T-helper 17 cell (primary cell): ENCODE measurements at regions not wholly inside any gene's neighbourhood (a gene's known extent, or its start where the extent isn't known, plus 50 kb on each side); places are given as distances from the start of the nearest gene placed in this dataset.

Experiments
- ATAC-seq: fragments of 150-1000 bp; cut with Tn5 transposase; 2 replicates; pipeline ENCODE4 v1.10.0; 2021; ENCODE audit warnings: mild to moderate bottlenecking, moderate library complexity
- DNase-seq, 3 donors: peaks; one replicate each; pipeline versions ENCODE4 v3.0.0 to v3.0.0-alpha.2; 2020 to 2021
- H3K9me3 ChIP-seq: one replicate; pipeline ENCODE4 v1.7.0; 2013; ENCODE audit warnings: low read length, mild to moderate bottlenecking; ENCODE audit not compliant: control insufficient read depth, poor library complexity, severe bottlenecking
- H3K27ac Mint-ChIP-seq: one replicate; pipeline ENCODE4 v1.8.0; 2022; ENCODE audit warnings: mild to moderate bottlenecking, moderate library complexity, mixed read lengths
- H3K27me3 Mint-ChIP-seq: one replicate; pipeline ENCODE4 v1.8.0; 2022; ENCODE audit warnings: mixed read lengths
- H3K36me3 Mint-ChIP-seq: one replicate; pipeline ENCODE4 v1.8.0; 2022; ENCODE audit warnings: low read depth, mixed read lengths
- H3K4me1 Mint-ChIP-seq: one replicate; pipeline ENCODE4 v1.8.0; 2022; ENCODE audit warnings: mild to moderate bottlenecking, mixed read lengths
- H3K4me3 Mint-ChIP-seq: one replicate; pipeline ENCODE4 v1.8.0; 2022; ENCODE audit warnings: mild to moderate bottlenecking, moderate library complexity, mixed read lengths

DNA sequence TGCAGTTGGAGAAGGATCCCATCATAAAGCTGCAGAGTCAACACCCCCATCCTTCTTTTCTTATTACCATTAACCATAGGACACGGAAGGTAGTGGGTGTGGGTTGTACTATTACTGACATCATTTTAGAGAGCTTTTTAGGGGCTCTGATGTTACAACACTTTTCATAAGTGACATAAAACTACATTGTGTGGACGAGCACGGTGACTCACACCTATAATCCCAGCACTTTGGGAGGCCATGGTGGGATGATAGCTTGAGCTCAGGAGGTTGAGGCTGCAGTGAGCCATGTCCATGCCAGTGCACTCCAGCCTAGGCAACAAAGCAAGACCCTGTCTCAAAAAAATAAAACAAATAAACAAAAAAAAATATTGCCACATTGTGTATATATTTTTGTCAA, 167.1 kb downstream of the DUSP6 start:
- DNase-seq (no peak), ATAC-seq (no peak)
- Mint-ChIP-seq H3K27me3 (no peaks in the 10 kb centered on the region), H3K27ac (no peak overlapping the region), H3K4me3 (no peak overlapping the region), H3K4me1 (peaks cover 9% of the 10 kb centered on the region), H3K36me3 (no peaks in the 10 kb centered on the region)
- H3K9me3 ChIP-seq: no peaks in the 10 kb centered on the region

DNA sequence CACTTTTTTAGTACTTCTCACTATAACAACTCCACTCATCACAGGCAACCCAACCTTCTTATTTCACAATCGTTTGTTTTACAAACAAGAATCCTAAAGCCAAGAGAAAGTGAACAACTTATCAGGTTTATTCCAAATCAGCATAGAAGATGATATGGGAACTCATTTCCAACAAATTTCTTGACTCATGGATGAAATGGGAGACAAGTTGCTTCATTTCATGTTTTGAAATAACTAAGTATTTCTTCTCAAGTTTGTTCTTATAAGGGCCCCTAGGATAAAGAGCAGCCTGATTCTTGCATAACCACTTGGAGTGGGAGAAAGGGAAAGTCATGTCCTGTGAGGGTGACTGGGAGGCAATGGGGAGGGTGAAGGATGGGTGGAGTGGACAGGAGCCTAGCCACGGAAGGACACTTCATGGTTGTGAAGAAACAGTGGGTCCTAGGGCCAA, 168.3 kb downstream of the DUSP6 start:
- no peak for ATAC-seq
- DNase-seq: no peak
- no peaks in the 10 kb centered on the region for H3K27me3 Mint-ChIP-seq
- H3K27ac Mint-ChIP-seq: no peak overlapping the region
- H3K9me3 ChIP-seq: no peaks in the 10 kb centered on the region
- no peak overlapping the region for H3K4me3 Mint-ChIP-seq
- H3K36me3 Mint-ChIP-seq: no peaks in the 10 kb centered on the region
- peaks cover 11% of the 10 kb centered on the region for H3K4me1 Mint-ChIP-seq

DNA sequence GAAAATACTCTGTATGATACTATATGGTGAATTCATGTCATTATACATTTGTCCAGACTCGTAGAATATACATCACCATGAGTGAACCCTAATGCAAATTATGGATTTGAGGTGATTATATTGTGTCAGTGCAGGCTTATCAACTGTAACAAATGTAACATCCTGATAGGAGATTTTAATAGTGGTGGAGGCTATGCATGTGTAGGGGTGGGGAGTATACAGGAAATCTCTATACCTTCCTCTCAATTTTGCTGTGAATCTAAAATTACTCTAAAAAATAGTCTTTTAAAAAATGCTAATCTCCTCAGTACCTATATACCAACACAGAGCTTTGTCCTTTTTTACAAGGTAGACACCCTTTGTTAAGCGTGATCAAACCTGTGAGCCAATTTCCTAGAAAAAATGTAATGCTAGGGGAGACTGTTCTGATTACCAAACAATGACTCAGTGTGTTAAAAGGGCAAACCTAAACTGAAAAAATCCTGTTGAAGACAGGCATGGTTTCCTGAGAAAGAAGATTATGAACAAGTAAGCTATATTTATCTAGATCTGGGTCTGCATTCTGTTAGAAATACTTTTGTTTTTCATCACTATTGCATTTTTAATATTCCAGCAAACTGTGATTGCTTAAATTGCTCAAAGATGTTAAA, 170.9 kb downstream of the DUSP6 start:
- Mint-ChIP-seq H3K27me3 (peaks cover 9% of the 10 kb centered on the region), H3K4me3 (no peak overlapping the region), H3K36me3 (no peaks in the 10 kb centered on the region), H3K27ac (no peak overlapping the region), H3K4me1 (peaks cover 11% of the 10 kb centered on the region)
- ATAC-seq (no peak), DNase-seq (no peak)
- no peaks in the 10 kb centered on the region for H3K9me3 ChIP-seq

DNA sequence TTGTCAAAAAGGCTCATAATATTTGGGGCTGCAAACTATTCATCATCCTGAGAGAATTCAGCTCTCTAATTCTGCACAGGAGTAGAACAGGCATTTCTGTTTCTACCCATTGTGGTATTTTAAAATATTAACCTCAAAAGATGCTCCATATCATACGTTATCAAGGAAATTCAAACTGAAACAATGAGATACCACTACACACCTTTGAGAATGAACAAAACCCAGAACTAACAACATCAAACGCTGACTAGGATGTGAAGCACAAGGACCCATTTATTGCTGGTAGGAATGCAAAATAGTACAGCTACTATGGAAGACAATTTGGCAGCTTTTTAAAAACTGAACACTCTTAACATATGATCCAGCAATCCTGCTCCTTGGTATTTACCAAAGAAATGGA, 171.8 kb downstream of the DUSP6 start:
- peak overlapping the region; percentile 16 for H3K27ac Mint-ChIP-seq
- H3K36me3 Mint-ChIP-seq: no peaks in the 10 kb centered on the region
- H3K9me3 ChIP-seq: no peaks in the 10 kb centered on the region
- peaks cover 9% of the 10 kb centered on the region for H3K27me3 Mint-ChIP-seq
- H3K4me3 Mint-ChIP-seq: no peak overlapping the region
- H3K4me1 Mint-ChIP-seq: peaks cover 11% of the 10 kb centered on the region
- no peak for DNase-seq
- no peak for ATAC-seq

DNA sequence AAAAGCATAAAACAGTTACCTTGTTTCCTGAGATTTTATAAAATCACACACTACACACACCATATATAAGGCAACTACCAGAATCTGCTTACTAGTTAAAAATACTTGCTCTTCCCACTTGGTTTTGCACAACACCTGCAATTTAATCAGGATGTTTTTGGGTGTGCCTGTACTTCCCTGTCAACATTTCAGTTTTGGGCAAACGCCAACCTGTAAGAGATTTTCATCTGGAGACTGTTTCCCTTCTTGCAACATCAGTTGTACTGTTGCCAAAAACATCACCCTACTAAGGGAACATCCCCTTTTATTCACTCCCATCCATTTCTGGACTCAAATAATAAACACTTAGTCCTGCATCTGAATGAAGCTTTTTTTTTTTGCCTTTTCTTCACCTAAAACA, 172.3 kb downstream of the DUSP6 start:
- Mint-ChIP-seq H3K27ac (peak overlapping the region; percentile 16), H3K27me3 (peaks cover 9% of the 10 kb centered on the region), H3K36me3 (no peaks in the 10 kb centered on the region), H3K4me1 (peaks cover 11% of the 10 kb centered on the region), H3K4me3 (no peak overlapping the region)
- no peak for ATAC-seq
- no peaks in the 10 kb centered on the region for H3K9me3 ChIP-seq
- DNase-seq: no peak

DNA sequence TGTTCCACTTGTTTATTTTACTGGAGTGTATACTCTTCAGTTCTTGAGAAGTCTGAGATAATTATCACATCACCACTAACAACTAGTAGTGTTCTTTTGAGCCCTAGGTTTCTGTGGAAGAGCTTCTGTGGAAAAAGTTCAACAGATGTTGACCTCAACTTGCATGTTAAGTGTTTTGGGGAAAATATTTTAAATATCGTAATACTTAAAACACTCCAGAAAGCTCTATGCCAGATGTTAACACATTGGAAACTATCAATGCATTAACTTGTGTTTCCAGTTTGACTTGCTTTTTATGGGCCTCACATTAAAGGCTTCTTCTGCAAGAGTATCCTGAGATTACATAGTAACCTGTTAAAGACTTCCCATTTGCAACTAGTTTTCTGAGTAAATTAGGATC, 173.1 kb downstream of the DUSP6 start:
- ATAC-seq: no peak
- H3K4me1 Mint-ChIP-seq: peaks cover 11% of the 10 kb centered on the region
- no peaks in the 10 kb centered on the region for H3K36me3 Mint-ChIP-seq
- H3K9me3 ChIP-seq: no peaks in the 10 kb centered on the region
- DNase-seq: no peak
- no peak overlapping the region for H3K27ac Mint-ChIP-seq
- no peak overlapping the region for H3K4me3 Mint-ChIP-seq
- H3K27me3 Mint-ChIP-seq: peaks cover 9% of the 10 kb centered on the region

DNA sequence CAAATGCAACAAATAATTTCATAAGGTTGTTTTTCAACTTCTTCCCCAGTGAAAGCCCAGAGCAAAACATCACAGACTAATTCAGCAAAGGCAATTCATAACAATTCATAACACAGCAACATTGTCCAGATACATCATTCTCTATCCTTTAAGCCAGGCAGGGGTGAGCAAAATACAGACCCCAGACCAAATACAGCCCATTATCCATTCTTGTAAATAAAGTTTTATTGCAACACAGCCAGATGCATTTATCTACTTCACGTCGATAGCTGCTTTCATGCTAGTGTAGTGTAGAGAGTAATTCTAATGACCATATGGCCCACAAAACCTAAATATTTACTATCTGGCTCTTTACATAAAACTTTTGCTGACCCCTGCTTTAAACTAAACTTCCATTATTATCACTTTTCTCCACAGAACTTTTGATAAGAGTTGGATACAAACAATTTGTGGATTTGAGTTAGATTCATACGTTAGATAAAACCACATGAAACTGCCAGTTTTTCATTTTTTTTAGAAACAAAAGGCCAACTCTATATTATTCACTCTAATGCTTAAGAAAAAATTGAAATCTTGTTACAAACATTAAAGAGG, 174.4 kb downstream of the DUSP6 start:
- Mint-ChIP-seq H3K27me3 (peaks cover 9% of the 10 kb centered on the region), H3K36me3 (no peaks in the 10 kb centered on the region), H3K4me3 (no peak overlapping the region), H3K27ac (peak overlapping the region; percentile 16), H3K4me1 (peaks cover 11% of the 10 kb centered on the region)
- no peaks in the 10 kb centered on the region for H3K9me3 ChIP-seq
- DNase-seq: no peak
- no peak for ATAC-seq

DNA sequence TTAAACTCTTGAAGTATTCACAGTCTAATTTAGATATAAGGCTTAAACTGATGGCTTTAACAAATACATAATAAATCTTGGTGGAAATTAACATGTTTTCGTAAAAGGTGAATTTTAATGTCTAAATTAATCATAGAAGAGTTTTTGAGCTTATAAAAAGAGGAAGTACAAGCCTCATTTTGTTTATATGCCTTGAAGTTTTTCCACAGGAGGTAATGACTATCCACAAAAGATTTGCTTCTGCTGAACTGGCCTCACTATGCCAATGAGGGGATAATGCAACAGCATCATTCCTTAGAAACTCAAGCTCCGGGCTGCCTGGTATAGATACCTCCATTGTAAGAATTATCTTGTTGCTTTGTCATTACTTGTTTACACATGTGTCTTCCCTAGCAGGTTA, 175.6 kb downstream of the DUSP6 start:
- Mint-ChIP-seq H3K27me3 (peaks cover 9% of the 10 kb centered on the region), H3K4me3 (no peak overlapping the region), H3K36me3 (no peaks in the 10 kb centered on the region), H3K27ac (no peak overlapping the region), H3K4me1 (peaks cover 11% of the 10 kb centered on the region)
- DNase-seq (no peak), ATAC-seq (no peak)
- no peaks in the 10 kb centered on the region for H3K9me3 ChIP-seq

DNA sequence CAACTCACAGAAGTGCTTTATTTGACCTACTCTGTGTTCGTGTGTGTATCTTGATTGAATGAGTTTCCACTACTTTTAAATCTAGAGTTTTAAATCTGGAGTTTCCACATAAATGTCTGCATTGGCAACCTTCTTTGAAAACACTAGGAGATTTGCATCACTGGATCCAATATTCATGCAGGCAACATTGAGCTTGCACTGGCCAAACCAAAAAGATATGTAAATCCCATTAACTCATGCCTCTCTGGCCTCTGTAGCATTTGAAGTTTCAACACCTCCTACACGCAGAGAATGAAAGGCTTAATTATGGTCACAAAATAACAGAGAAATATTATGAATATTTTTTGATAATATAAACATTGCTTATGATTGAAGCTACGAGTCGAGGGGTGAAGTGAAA, 178.6 kb downstream of the DUSP6 start:
- ATAC-seq: no peak
- no peaks in the 10 kb centered on the region for H3K9me3 ChIP-seq
- Mint-ChIP-seq H3K4me3 (no peak overlapping the region), H3K36me3 (no peaks in the 10 kb centered on the region), H3K27me3 (peaks cover 9% of the 10 kb centered on the region), H3K27ac (no peak overlapping the region), H3K4me1 (no peaks in the 10 kb centered on the region)
- DNase-seq: no peak

DNA sequence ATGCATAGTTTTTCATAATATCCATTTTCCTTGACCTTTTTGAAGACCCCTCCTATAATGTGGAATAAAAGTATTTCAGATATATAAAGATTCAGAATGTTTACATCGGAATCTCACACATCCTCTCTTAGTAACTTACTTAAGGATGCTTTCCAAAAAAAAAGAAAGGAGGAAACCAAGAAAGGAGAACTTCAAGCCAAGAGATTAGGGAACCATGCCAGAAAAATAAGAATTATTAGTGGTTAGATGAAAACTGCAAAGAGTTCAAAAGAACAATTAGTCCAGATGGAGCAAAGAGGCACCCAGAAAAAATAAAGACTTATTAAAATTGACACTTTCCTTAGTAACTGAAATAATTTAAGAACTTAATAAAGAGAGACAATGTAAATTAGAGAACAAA, 179.2 kb downstream of the DUSP6 start:
- Mint-ChIP-seq H3K4me1 (no peaks in the 10 kb centered on the region), H3K4me3 (no peak overlapping the region), H3K27ac (no peak overlapping the region), H3K36me3 (no peaks in the 10 kb centered on the region), H3K27me3 (peaks cover 6% of the 10 kb centered on the region)
- DNase-seq (no peak), ATAC-seq (no peak)
- no peaks in the 10 kb centered on the region for H3K9me3 ChIP-seq

DNA sequence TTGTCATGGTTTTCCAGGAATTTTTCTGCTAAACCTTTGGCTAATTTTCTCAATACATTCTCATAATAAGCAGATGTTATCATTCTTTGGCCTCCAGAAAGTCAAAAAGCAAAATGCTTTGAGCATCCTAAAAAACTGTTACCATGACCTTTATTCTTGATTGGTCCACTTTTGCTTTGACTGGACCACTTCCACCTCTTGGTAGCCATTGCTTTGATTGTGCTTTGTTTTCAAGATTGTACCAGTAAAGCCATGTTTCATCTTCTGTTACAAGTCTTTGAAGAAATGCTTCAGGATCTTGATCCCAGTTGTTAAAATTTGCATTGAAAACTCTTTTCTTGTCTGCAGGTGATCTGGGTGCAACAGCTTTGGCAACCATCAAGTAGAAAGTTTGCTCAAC, 180.1 kb downstream of the DUSP6 start:
- no peaks in the 10 kb centered on the region for H3K4me1 Mint-ChIP-seq
- no peak overlapping the region for H3K4me3 Mint-ChIP-seq
- H3K27me3 Mint-ChIP-seq: no peaks in the 10 kb centered on the region
- H3K36me3 Mint-ChIP-seq: no peaks in the 10 kb centered on the region
- ATAC-seq (no peak), DNase-seq (no peak)
- no peak overlapping the region for H3K27ac Mint-ChIP-seq
- no peaks in the 10 kb centered on the region for H3K9me3 ChIP-seq

DNA sequence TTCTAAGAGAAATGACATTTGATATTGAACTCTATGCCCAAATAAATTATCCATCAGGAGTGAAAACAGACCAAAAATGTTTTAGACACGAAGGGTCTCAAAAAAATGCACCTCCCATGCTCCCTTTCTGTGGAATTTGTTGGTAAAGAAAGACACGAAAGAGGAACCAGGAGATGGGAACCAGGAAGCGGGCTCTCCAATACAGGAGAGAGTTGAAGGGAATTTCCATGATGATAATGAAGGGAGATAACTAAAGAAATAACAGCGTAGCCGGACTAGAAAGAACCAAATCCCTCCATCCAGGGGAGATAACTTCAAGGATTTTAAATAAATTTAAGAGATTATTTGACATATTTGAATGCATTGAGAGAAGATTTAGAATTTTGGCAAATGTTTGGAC, 183.0 kb downstream of the DUSP6 start:
- Mint-ChIP-seq H3K4me3 (no peak overlapping the region), H3K27ac (no peak overlapping the region), H3K36me3 (peaks cover 3% of the 10 kb centered on the region), H3K27me3 (no peaks in the 10 kb centered on the region), H3K4me1 (peaks cover 8% of the 10 kb centered on the region)
- H3K9me3 ChIP-seq: no peaks in the 10 kb centered on the region
- DNase-seq (no peak), ATAC-seq (no peak)

DNA sequence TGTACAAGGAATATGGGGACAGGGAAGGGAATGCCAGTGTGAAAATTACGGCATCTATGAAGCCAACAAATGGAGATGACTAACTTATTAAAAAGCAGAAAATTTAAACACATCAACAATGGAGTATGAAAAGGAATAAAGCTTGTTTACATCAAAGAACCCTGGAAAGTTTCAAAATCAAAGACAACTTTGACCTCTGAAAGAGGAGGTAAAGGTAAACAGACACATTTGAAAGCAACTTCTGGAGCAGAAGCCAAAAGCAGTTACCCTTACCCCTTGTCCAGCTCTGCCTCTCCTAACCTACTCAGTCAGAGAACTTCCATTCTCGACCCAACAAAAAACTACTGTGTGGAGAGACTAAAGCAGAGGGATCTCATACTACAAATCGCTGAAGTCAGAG, 184.3 kb downstream of the DUSP6 start:
- DNase-seq: no peak
- Mint-ChIP-seq H3K4me1 (peaks cover 8% of the 10 kb centered on the region), H3K36me3 (peaks cover 3% of the 10 kb centered on the region), H3K27me3 (no peaks in the 10 kb centered on the region), H3K27ac (no peak overlapping the region), H3K4me3 (no peak overlapping the region)
- ATAC-seq: no peak
- no peaks in the 10 kb centered on the region for H3K9me3 ChIP-seq

DNA sequence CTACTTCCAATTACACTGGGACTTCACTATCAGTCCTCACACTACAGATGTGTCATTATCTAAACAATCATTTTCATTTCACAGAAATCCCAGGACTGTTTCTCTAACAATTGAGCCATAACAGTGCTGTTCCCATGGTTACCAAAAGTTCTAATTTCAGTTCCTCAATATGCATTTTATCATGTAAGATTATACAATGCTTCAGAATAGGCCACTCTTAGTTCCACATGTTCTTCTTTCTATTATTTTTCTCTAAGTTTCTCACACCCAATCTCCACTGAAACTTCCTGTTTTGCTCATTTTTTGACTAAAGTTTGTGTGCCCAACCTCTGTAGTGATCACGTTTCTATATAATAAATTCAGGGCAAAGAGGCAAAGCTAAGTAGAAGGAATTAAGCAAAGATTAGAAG, 185.8 kb downstream of the DUSP6 start:
- Mint-ChIP-seq H3K4me1 (peaks cover 8% of the 10 kb centered on the region), H3K36me3 (peaks cover 3% of the 10 kb centered on the region), H3K27ac (peak overlapping the region; percentile 75), H3K27me3 (no peaks in the 10 kb centered on the region), H3K4me3 (no peak overlapping the region)
- ATAC-seq (peak; percentile 75), DNase-seq (no peak)
- H3K9me3 ChIP-seq: no peaks in the 10 kb centered on the region
